ENCODE measurements at regions not wholly inside any gene's neighbourhood (a gene's known extent, or its start where the extent isn't known, plus 50 kb on each side); places are given as distances from the start of the nearest gene placed in this dataset.

DNA sequence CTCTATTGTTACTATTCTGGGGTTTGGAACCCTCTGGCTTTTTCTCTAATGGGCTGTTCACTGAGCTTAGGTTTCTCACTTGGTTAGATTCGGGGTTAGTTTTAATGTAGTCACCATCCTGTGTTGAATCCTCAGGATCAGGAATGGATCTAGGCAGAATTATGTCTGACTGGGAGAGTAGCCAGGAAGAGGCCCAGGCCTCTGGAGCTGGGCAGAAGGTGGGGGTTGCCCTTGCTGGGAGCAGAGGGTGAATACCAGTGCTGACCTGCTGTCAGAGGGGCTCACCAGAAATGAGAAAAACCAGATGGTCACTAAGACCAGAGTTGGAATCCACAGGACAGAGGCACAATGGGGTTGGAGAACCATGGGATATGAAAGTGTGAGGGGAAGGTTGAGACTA, 126.6 kb upstream of the SLC4A4 start:
- no peak for ATAC-seq
- no peak for TF ChIP-seq ARNTL (CRISPR knock-in tag; IDR thresholded peaks at IDR 0.05; ENCODE audit: borderline replicate concordance, low read depth)
- TF ChIP-seq, protein P1, sequence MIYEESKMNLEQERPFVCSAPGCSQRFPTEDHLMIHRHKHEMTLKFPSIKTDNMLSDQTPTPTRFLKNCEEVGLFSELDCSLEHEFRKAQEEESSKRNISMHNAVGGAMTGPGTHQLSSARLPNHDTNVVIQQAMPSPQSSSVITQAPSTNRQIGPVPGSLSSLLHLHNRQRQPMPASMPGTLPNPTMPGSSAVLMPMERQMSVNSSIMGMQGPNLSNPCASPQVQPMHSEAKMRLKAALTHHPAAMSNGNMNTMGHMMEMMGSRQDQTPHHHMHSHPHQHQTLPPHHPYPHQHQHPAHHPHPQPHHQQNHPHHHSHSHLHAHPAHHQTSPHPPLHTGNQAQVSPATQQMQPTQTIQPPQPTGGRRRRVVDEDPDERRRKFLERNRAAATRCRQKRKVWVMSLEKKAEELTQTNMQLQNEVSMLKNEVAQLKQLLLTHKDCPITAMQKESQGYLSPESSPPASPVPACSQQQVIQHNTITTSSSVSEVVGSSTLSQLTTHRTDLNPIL (CRISPR knock-in tag; IDR thresholded peaks at IDR 0.05; ENCODE audit: low read depth) = no peak
- TF ChIP-seq GLIS3 (CRISPR knock-in tag; IDR thresholded peaks at IDR 0.05) = no peak
- TF ChIP-seq, protein P2, sequence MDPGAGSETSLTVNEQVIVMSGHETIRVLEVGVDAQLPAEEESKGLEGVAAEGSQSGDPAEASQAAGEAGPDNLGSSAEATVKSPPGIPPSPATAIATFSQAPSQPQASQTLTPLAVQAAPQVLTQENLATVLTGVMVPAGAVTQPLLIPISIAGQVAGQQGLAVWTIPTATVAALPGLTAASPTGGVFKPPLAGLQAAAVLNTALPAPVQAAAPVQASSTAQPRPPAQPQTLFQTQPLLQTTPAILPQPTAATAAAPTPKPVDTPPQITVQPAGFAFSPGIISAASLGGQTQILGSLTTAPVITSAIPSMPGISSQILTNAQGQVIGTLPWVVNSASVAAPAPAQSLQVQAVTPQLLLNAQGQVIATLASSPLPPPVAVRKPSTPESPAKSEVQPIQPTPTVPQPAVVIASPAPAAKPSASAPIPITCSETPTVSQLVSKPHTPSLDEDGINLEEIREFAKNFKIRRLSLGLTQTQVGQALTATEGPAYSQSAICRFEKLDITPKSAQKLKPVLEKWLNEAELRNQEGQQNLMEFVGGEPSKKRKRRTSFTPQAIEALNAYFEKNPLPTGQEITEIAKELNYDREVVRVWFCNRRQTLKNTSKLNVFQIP (CRISPR knock-in tag; IDR thresholded peaks at IDR 0.05; ENCODE audit: borderline replicate concordance, low read depth) = no peak
- no peak for TF ChIP-seq ESRRG (CRISPR knock-in tag; IDR thresholded peaks at IDR 0.05)
- no peak for TF ChIP-seq ZNF565 (CRISPR knock-in tag; conservative IDR thresholded peaks at IDR 0.05; ENCODE audit: low read depth)
- TF ChIP-seq SNAI2 (CRISPR knock-in tag; IDR thresholded peaks at IDR 0.05) = no peak
- TF ChIP-seq ZFP3 (CRISPR knock-in tag; IDR thresholded peaks at IDR 0.05) = no peak
- TF ChIP-seq OSR1 (CRISPR knock-in tag; IDR thresholded peaks at IDR 0.05) = no peak
- TF ChIP-seq, protein P3, sequence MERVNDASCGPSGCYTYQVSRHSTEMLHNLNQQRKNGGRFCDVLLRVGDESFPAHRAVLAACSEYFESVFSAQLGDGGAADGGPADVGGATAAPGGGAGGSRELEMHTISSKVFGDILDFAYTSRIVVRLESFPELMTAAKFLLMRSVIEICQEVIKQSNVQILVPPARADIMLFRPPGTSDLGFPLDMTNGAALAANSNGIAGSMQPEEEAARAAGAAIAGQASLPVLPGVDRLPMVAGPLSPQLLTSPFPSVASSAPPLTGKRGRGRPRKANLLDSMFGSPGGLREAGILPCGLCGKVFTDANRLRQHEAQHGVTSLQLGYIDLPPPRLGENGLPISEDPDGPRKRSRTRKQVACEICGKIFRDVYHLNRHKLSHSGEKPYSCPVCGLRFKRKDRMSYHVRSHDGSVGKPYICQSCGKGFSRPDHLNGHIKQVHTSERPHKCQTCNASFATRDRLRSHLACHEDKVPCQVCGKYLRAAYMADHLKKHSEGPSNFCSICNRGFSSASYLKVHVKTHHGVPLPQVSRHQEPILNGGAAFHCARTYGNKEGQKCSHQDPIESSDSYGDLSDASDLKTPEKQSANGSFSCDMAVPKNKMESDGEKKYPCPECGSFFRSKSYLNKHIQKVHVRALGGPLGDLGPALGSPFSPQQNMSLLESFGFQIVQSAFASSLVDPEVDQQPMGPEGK (CRISPR knock-in tag; IDR thresholded peaks at IDR 0.05; ENCODE audit: borderline replicate concordance) = no peak
- no peak for TF ChIP-seq CSDC2 (CRISPR knock-in tag; IDR thresholded peaks at IDR 0.05)
- no peak for TF ChIP-seq PPARA (CRISPR knock-in tag; IDR thresholded peaks at IDR 0.05; ENCODE audit: borderline replicate concordance)
- TF ChIP-seq BACH2 (CRISPR knock-in tag; IDR thresholded peaks at IDR 0.05; ENCODE audit: borderline replicate concordance) = no peak
- no peak for TF ChIP-seq TOX (CRISPR knock-in tag; IDR thresholded peaks at IDR 0.05; ENCODE audit: borderline replicate concordance)
- TF ChIP-seq ISL1 (CRISPR knock-in tag; IDR thresholded peaks at IDR 0.05) = no peak
- TF ChIP-seq TCF4 (CRISPR knock-in tag; IDR thresholded peaks at IDR 0.05; ENCODE audit: borderline replicate concordance) = no peak

DNA sequence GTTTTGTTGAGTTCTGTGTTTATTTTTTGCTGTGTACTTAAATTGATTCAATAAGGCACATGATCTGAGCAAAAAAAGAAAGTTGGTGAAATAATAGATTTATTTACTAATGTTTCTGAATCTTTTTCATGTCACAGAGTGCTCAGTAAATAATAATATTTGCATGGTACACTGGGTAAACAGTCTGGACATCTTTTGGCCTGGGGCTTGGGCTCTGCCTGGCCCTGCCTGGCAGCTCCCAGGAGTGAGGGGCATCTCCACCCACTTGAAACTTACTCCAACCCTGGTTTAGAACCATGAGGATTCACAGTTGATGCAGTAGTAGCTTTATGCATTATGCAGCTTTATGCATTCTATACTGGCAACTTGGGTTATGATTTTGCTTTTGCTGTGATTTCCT, 124.2 kb upstream of the SLC4A4 start:
- no peak for ATAC-seq
- TF ChIP-seq ZNF8 (CRISPR knock-in tag; IDR thresholded peaks at IDR 0.05) = no peak
- TF ChIP-seq PPARA (CRISPR knock-in tag; IDR thresholded peaks at IDR 0.05; ENCODE audit: borderline replicate concordance) = no peak
- TF ChIP-seq, protein P1 (CRISPR knock-in tag; IDR thresholded peaks at IDR 0.05; ENCODE audit: low read depth) = no peak
- TF ChIP-seq SNAI2 (CRISPR knock-in tag; IDR thresholded peaks at IDR 0.05) = no peak
- no peak for TF ChIP-seq ZFP3 (CRISPR knock-in tag; IDR thresholded peaks at IDR 0.05)
- TF ChIP-seq OSR1 (CRISPR knock-in tag; IDR thresholded peaks at IDR 0.05) = no peak
- TF ChIP-seq, protein P3 (CRISPR knock-in tag; IDR thresholded peaks at IDR 0.05; ENCODE audit: borderline replicate concordance) = no peak
- TF ChIP-seq TOX (CRISPR knock-in tag; IDR thresholded peaks at IDR 0.05; ENCODE audit: borderline replicate concordance) = no peak
- TF ChIP-seq TCF4 (CRISPR knock-in tag; IDR thresholded peaks at IDR 0.05; ENCODE audit: borderline replicate concordance) = no peak
- no peak for TF ChIP-seq ZNF565 (CRISPR knock-in tag; conservative IDR thresholded peaks at IDR 0.05; ENCODE audit: low read depth)
- TF ChIP-seq, protein P2 (CRISPR knock-in tag; IDR thresholded peaks at IDR 0.05; ENCODE audit: borderline replicate concordance, low read depth) = no peak
- TF ChIP-seq ZC3H10 (CRISPR knock-in tag; IDR thresholded peaks at IDR 0.05) = no peak
- no peak for TF ChIP-seq BACH2 (CRISPR knock-in tag; IDR thresholded peaks at IDR 0.05; ENCODE audit: borderline replicate concordance)
- no peak for TF ChIP-seq RARB (CRISPR knock-in tag; IDR thresholded peaks at IDR 0.05)
- no peak for TF ChIP-seq CSDC2 (CRISPR knock-in tag; IDR thresholded peaks at IDR 0.05)

Measured in SK-N-SH treated with all-trans-retinoic acid at 6 μM for 48 hours (cell line).